Femur (tissue), 1 donor: ENCODE measurements at regions not wholly inside any gene's neighbourhood (a gene's known extent, or its start where the extent isn't known, plus 50 kb on each side); places are given as distances from the start of the nearest gene placed in this dataset.
"Not testable (repeated sequence)": the region's sequence is repeated elsewhere in the genome, so short reads cannot be mapped to it uniquely, and the experiment has no call there.

Experiments
- DNase-seq: peaks from one replicate; pipeline ENCODE4 v3.0.0-alpha.2; 2017

DNA sequence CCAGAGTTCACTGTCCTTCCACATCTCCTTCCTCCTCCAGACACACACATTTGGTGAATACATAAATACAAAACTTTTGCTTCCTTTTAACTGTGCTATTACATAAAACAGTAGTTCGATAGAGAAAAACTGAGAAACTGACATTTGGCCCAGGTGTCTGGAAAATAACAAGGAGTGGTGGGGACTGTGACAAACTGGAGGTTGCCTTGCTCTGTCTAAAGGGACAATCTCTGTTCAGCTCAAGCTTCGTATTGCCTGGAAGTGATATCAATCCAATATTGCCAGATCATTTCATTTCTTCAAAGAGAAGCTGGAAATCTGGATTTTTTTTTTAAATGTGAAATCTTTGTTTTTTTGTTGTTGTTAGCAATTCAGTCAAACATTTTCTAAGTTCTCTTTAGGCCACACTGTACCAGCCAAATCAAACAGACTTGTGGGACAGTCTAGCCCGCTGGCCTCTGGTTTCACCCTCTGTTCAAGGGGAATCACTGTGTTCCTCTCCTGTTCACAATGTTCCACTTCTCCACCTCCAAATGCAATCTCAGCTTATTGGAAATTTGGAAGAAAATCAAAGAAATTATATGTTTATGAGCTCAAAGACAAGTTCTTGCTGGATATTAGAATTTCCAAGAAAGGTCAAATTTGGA, 612.5 kb downstream of the KIF4B start:
- DNase-seq: no peak

GRCh38 chr5:155626592-155626991, 613.0 kb downstream of the KIF4B start:
- no peak for DNase-seq

DNA sequence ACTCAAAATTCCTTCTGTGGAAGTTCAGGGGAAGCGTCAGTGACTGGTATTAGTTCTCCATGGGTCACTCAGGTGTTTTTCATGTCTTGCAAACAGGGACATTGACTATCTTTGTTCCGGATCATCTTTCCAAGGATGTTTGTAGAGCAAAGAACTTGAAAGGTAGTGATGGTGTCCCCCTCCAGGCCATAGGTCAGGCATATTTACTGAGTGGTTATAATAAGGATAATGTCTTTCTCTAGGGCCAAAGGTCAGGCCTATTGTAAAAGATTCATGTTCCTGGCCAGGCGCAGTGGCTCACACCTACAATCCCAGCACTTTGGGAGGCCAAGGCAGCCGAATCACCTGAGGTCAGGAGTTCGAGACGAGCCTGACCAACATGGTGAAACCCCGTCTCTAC, 614.8 kb downstream of the KIF4B start:
- no peak for DNase-seq

- no peak for DNase-seq
Measured at GRCh38 chr5:155629597-155629996, 616.0 kb downstream of the KIF4B start.

- no peak for DNase-seq
Measured at GRCh38 chr5:155631116-155631515, 617.6 kb downstream of the KIF4B start.

DNA sequence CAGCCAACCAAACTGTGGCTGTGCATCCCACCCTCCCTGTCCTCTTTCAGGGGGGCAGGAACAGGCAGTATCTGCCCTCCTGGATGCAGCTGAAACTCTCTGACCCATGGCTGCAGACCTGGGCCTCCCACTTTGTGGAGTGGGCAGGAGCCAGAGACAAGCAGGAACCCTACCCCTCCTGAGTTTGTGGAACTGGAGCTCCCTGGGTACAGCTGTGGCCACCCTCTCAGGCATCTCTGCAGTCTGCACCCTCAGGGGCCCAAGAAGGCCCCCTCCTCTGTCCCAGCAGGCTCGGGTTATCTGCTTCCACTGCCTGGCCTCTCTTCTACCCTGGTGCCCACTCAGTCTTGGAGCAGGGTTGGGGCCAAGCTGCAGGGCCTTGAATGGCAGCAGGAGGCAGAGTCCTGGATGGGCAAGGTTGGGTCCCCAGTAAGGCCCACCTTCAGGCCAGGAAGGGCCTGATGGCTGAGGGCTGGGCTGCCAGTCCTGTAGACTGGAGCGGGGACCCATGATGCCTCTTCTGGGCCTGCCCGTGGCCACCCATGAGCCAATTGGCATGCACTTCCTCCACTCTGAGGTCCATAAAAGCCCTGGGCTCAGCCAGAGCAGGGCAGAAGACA, 619.9 kb downstream of the KIF4B start:
- no peak for DNase-seq

- no peak for DNase-seq
Measured at GRCh38 chr5:155649666-155650065, 636.1 kb downstream of the KIF4B start.

DNA sequence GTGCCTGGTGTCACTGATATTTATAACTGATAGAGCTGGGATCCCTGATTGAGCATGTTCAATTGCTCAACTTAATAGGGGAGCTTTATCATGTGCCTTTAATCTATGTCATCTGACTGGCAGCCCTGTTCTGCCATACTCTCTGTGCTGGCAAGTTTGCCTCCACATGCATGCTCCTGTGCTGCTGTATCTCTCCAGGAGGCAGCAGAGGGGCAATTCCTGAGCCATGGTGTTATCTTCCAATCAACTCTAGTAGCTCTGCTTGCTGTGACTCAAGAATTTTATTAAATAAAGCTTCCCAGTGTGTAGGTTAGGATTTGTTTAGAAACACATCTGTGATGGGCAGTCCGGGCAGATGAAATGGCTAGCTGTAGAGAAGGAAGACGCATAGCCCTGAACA, 642.0 kb downstream of the KIF4B start:
- DNase-seq: no peak

DNA sequence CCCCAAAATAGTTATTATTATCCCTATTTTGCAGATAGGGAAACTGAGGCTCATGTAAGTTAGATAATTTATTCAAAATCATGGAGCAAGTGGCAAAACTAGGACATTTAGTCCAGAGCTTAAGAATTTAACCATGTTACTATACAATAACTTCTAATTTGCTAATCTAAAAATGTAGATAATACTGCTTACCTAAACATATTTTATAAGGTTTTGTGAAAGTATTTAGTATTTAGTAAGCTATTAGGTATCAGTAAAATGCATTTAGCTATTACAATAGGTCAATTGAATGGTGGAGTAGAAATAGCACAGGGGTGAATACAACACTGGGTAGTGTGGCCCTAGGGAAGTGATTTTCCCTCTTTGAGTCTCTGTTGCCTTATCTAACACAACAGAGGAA, 648.3 kb downstream of the KIF4B start:
- no peak for DNase-seq

- no peak for DNase-seq
Measured at GRCh38 chr5:155665361-155665760, 651.8 kb downstream of the KIF4B start.

DNA sequence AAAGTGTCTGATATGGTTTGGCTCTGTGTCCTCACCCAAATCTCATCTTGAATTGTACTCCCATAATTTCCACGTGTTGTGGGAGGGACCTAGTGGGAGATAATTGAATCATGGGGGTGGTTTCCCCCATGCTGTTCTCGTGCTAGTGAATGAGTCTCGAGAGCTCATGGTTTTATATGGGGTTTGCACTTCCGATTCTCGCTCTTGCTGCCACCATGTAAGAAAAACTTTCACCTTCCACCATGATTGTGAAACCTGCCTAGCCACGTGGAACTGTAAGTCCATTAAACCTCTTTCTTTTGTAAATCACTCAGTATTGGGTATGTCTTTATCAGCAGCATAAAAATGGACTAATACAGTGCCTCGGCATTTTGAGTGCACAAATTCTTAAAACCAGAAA, 655.0 kb upstream of the SGCD start:
- DNase-seq: not testable (repeated sequence)

DNA sequence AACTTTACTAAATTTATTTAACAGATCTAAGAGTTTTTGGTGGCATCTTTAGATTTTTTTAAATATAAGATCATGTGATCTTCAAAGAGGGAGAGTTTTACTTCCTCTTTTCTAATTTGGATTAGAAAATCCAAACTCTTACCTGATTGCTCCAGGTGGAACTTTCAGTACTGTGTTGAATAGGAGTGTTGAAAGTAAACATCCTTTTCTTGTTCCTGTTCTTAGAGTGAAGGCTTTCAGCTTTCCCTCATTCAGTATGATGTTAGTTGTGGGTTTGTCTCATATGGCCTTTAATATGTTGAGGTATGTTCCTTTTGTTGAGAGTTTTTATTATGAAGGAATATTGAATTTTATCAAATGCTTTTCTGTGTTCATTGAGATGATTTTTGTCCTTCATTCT, 650.0 kb upstream of the SGCD start:
- DNase-seq: no peak

- DNase-seq: no peak
Measured at GRCh38 chr5:155678371-155678770, 648.6 kb upstream of the SGCD start.

DNA sequence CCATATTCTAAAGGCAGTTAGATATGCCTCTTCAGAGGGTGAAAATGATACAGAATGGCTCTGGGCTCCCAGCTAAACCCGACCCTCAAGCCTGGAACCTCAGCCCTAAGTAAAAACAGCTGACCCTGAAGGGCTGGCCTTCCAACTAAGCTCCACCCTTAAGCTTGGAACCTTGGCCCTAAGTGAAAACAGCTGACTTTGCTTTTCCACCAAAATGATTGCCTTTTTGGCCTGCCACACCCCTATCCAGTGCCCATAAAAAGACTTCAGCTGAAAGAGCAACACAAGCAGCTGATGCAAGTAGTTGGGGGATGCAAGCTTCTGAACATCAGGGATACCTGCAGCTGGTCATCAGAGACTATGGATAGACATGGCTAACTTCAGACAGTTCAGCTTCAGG, 647.4 kb upstream of the SGCD start:
- no peak for DNase-seq

- no peak for DNase-seq
Measured at GRCh38 chr5:155684417-155684816, 642.5 kb upstream of the SGCD start.

DNA sequence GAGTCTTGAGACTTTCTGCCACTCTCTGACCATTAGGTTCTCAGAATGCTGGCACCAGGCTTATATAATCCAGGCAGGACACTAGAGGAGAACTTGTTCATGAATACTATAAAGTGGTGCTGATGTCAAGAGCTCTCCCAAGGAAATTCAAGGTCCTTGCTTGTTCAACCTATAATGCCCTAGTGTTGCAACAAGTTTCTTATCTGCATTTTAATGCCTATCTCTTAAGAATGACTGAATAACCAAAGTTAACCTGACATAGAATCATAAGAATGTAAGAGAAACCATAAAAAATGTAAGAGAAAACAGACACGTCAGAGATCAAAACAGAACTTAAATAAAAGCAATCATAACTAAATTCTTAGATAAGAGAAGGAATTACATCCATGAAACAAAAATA, 640.8 kb upstream of the SGCD start:
- DNase-seq: no peak

DNA sequence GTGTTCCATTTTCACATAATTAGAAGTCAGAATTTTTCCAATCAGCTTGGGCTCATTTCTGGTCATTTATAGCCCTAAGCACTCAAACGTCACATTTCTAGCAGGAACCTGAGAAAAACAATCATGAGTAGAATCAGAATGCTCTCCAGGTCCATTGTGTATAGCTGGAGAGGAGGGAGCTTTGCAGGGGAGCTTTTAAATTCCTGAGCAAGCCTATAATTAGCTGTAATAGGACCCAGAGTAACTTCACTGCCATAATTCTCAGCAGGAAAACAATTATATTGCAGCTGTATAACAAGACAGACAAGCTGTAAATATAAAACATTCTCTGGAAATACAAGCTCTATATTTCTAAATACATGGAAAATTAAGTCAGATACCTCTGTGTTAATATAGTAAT, 637.6 kb upstream of the SGCD start:
- no peak for DNase-seq

DNA sequence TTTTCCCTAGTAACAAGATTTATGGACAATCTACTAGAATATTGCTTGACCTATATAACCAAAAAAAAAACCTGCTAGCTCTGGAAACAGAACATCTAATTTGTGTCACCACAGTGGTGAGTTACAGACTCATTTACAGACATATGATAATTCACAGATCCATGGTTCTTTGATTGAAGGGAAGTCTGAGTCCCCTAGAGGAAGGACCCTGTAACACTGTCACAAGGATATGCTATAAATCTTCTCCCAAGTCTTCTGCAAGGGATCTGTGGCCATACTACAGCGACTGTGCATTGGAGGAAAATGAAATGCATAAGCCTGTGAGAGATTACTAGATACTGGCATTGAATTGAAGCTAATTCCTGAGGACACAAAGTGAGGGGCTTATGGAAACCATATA, 630.6 kb upstream of the SGCD start:
- DNase-seq: no peak

DNA sequence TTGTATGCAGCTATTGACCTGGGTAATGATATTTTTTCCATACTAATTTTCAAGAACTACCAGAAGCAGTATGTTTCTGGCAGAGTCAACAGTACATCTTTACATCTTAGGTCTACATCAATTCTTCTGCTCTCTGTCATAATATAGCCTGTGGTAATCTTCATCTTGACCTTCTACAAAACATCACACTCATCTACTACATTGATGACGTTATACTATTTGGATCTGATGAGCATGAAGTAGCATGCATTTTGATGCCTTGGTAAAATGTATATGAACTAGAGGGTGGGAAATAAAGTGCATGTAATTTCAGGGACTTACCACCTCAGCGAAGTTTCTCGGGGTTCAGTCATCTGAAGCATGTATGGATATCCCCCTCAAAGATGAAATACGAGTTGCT, 629.7 kb upstream of the SGCD start:
- DNase-seq: no peak

GRCh38 chr5:155699385-155699784, 627.6 kb upstream of the SGCD start:
- DNase-seq: no peak

GRCh38 chr5:155700333-155700732, 626.6 kb upstream of the SGCD start:
- no peak for DNase-seq

DNA sequence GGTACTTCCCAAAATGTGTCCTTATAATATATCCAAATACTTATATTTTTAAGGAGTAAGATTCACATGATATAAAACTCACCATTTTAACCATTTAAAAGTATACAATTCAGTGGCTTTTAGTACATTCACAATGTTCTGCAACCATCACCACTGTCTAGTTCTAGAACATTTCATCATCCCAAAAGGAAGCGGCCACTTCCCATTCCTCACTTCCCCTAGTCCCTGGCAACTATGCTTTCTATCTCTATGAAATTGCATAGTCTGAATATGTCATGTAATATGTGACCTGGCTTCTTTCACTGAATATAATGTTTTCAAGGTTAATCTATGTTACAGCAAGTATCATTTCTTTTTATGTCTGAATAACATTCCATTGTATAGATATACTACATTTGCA, 615.1 kb upstream of the SGCD start:
- DNase-seq: no peak

DNA sequence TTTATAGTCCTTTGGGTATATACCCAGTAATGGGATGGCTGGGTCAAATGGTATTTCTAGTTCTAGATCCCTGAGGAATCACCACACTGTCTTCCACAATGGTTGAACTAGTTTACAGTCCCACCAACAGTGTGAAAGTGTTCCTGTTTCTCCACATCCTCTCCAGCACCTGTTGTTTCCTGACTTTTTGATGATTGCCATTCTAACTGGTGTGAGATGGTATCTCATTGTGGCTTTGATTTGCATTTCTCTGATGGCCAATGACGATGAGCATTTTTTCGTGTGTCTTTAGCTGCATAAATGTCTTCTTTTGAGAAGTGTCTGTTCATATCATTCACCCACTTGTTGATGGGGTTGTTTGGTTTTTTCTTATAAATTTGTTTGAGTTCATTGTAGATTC, 612.5 kb upstream of the SGCD start:
- not testable (repeated sequence) for DNase-seq

DNA sequence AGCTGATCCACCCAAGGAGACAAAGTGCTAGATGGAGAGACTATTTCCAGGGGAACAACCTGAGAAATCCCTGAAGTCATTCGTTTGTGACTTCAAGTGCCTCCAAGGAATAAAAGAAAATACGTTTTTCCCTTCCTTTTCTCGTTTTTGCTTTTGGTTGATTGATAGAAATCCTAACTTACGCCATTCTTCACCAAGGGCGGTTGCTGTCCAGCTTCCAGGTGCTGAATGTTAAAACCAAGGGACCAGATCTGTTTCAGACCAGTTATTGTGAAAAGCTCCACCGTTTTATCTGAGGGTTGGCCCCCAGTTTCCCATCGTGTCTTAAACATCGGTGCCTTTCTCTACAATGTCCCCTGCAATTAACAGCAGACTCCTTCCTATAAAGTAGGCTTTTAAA, 600.7 kb upstream of the SGCD start:
- DNase-seq: peak; percentile 39

DNA sequence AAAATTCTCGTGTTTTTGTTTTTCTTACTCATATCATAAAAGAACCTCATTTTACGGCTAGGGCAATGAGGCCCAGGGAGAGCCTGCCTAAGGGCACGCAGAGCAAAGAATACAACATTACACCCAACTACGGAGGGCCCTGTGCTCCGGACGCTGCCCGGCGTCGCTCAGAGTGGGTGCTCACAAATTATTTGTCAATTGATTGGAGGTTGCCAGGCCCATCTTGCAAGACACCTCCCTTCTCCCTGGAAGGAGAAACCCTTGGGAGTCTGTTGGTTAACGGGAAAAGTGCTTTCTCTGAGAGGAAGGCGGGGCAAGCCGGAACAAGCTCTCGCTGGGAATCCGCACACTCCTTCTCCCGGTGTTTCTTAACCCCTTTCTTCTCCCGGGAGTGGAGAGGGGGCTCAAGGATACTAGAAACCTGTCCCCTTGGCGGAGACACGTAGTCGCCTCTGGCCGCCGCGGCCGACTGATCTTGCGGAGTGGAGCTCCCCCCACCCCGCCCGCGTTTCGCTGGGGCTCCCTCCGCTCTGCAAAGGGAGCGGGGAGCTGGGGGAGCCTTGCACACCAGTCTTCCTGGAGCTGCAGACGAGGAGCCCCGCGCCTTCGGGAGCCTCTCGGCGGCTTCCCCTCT, 599.3 kb upstream of the SGCD start:
- no peak for DNase-seq
